Parathyroid adenoma (tissue), 2 donors: ENCODE measurements at regions not wholly inside any gene's neighbourhood (a gene's known extent, or its start where the extent isn't known, plus 50 kb on each side); places are given as distances from the start of the nearest gene placed in this dataset.
"Not testable (repeated sequence)": the region's sequence is repeated elsewhere in the genome, so short reads cannot be mapped to it uniquely, and the experiment has no call there.

Experiments used
- H2AFZ ChIP-seq: fragments of 300-600 bp; sonication (generic); one replicate; pipeline ENCODE4 v1.7.0; 2017; ENCODE audit warnings: antibody characterized with exemption, mild to moderate bottlenecking
- H3K27ac ChIP-seq: fragments of 300-600 bp; sonication (generic); one replicate; pipeline ENCODE4 v1.7.0; 2017
- H3K27me3 ChIP-seq: fragments of 300-600 bp; sonication (generic); one replicate; pipeline ENCODE4 v1.7.0; 2017; ENCODE audit warnings: low read length; ENCODE audit not compliant: control insufficient read depth, insufficient read depth
- H3K36me3 ChIP-seq: fragments of 300-600 bp; sonication (generic); one replicate; pipeline ENCODE4 v1.7.0; 2017; ENCODE audit warnings: low read length; ENCODE audit not compliant: control insufficient read depth, insufficient read depth
- H3K4me1 ChIP-seq: fragments of 300-600 bp; sonication (generic); one replicate; pipeline ENCODE4 v1.7.0; 2017; ENCODE audit warnings: control low read depth
- H3K4me2 ChIP-seq: fragments of 300-600 bp; sonication (generic); one replicate; pipeline ENCODE4 v1.7.0; 2017; ENCODE audit warnings: low read length
- H3K4me3 ChIP-seq: fragments of 300-600 bp; sonication (generic); one replicate; pipeline ENCODE4 v1.7.0; 2017; ENCODE audit warnings: low read depth, low read length
- H3K79me2 ChIP-seq: fragments of 300-600 bp; sonication (generic); one replicate; pipeline ENCODE4 v1.7.0; 2017; ENCODE audit warnings: control low read depth
- H3K9ac ChIP-seq: fragments of 300-600 bp; sonication (generic); one replicate; pipeline ENCODE4 v1.7.0; 2017; ENCODE audit warnings: mild to moderate bottlenecking
- H3K9me3 ChIP-seq: fragments of 300-600 bp; sonication (generic); one replicate; pipeline ENCODE4 v1.7.0; 2017; ENCODE audit warnings: low read length; ENCODE audit not compliant: control insufficient read depth
- TF ChIP-seq, protein P1 (sequence below): fragments of 300-600 bp; sonication (generic); IDR thresholded peaks from one replicate; pipeline ENCODE4 v1.7.0; 2017; ENCODE audit warnings: antibody characterized with exemption, mild to moderate bottlenecking
- donor health status: primary hyperparathyroidism.

DNA sequence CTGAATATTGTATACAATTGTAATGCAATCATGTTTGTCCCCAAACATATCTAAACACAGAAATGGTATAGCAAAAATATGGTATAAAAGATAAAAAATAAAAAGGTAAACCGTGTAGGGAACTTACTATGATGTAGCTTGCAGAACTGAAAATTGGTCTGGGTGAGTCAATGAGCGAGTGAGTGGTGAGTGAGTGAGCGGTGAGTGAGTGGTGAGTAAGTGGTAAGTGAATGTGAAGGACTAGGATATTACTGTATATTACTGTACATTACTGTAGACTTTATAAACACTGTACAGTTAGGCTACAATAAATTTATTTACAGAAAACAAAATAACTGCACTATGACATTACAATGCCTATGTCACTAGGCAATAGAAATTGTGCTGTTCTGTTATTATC, 1163.2 kb upstream of the SORCS1 start:
- H3K9ac ChIP-seq: no peak overlapping the region
- no peak overlapping the region for H2AFZ ChIP-seq
- H3K9me3 ChIP-seq: no peaks in the 10 kb centered on the region
- no peaks in the 10 kb centered on the region for H3K79me2 ChIP-seq
- no peaks in the 10 kb centered on the region for H3K4me1 ChIP-seq
- no peak overlapping the region for H3K4me3 ChIP-seq
- no peaks in the 10 kb centered on the region for H3K36me3 ChIP-seq
- H3K27me3 ChIP-seq: no peaks in the 10 kb centered on the region
- TF ChIP-seq, protein P1, sequence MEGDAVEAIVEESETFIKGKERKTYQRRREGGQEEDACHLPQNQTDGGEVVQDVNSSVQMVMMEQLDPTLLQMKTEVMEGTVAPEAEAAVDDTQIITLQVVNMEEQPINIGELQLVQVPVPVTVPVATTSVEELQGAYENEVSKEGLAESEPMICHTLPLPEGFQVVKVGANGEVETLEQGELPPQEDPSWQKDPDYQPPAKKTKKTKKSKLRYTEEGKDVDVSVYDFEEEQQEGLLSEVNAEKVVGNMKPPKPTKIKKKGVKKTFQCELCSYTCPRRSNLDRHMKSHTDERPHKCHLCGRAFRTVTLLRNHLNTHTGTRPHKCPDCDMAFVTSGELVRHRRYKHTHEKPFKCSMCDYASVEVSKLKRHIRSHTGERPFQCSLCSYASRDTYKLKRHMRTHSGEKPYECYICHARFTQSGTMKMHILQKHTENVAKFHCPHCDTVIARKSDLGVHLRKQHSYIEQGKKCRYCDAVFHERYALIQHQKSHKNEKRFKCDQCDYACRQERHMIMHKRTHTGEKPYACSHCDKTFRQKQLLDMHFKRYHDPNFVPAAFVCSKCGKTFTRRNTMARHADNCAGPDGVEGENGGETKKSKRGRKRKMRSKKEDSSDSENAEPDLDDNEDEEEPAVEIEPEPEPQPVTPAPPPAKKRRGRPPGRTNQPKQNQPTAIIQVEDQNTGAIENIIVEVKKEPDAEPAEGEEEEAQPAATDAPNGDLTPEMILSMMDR: no peak
- no peak overlapping the region for H3K27ac ChIP-seq
- no peak overlapping the region for H3K4me2 ChIP-seq

DNA sequence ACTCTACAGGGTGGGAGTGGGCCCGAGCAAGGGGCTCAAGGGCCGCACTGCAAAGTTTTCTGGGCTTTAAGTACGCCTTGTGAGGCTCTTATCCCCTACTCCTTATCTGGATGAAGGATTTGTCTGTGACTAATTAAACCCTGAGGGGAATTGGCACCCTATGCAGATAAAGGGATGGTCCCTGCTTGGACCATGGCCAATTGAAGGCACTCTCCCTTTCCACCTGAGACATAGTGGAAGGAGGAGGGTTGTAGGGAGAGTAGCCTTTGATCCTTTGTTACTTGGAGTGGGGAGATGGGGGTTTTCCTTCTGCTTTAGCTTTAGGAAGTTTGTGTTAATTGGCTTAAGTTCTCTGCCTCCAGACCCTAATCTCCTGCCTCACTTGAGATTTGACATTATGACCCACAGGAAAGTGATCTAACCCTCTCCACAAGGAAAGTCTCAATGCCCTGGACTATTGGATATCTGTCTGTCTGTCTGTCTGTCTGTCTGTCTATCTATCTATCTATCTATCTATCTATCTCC, 1158.8 kb upstream of the SORCS1 start:
- Histone ChIP-seq H3K9ac (no peak overlapping the region), H3K4me1 (no peaks in the 10 kb centered on the region), H3K4me3 (no peak overlapping the region), H3K27ac (no peak overlapping the region), H3K27me3 (no peaks in the 10 kb centered on the region), H3K36me3 (no peaks in the 10 kb centered on the region), H3K79me2 (no peaks in the 10 kb centered on the region), H2AFZ (no peak overlapping the region), H3K4me2 (no peak overlapping the region), H3K9me3 (no peaks in the 10 kb centered on the region)
- TF ChIP-seq, protein P1: no peak

DNA sequence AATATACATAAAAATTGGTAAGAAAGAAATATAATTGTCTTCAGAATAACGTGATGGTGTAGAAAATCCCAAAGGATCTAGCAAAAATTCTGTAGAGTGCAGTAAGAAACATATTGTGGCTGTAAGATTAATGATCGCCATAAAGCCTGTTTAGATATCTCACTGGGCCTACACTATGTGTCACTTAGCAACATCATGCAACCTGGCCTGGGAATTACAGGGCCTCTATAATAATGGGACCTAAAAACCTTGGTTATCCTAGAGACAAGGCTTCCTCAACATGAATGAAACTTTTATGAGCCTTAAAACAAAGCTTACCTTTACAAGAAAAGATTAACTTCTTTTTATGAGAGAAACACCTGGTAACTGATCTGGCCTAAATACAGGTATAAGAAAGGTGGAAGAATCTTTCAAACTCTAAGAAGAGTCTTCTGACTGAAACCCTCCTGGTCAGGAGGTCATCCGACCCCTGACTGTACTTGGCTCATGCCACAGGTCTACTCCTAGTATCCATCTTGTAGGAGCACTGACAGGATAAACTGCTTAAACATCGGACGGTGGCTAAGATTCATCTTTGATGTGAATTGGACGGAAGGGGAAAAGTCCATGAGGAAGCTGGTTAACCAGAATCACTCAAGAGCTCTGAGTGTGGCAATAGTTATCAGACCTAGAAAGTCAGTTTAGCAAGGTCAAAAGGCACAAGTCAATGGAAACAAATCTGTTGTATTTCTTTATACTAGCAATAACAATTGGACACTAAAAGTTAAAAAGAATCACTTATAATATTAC, 1155.1 kb upstream of the SORCS1 start:
- H3K4me1 ChIP-seq: no peaks in the 10 kb centered on the region
- H3K27ac ChIP-seq: no peak overlapping the region
- H3K79me2 ChIP-seq: no peaks in the 10 kb centered on the region
- no peaks in the 10 kb centered on the region for H3K27me3 ChIP-seq
- no peaks in the 10 kb centered on the region for H3K9me3 ChIP-seq
- H3K36me3 ChIP-seq: no peaks in the 10 kb centered on the region
- no peak overlapping the region for H3K9ac ChIP-seq
- H2AFZ ChIP-seq: no peak overlapping the region
- no peak overlapping the region for H3K4me2 ChIP-seq
- TF ChIP-seq, protein P1: no peak
- H3K4me3 ChIP-seq: no peak overlapping the region

DNA sequence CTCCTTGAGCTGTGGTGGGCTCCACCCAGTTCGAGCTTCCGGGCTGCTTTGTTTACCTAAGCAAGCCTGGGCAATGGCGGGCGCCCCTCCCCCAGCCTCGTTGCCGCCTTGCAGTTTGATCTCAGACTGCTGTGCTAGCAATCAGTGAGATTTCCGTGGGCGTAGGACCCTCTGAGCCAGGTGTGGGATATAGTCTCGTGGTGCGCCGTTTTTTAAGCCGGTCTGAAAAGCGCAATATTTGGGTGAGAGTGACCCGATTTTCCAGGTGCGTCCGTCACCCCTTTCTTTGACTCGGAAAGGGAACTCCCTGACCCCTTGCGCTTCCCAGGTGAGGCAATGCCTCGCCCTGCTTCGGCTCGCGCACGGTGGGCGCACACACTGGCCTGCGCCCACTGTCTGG, 1151.1 kb upstream of the SORCS1 start:
- H3K9me3 ChIP-seq, H3K79me2 ChIP-seq, H3K27me3 ChIP-seq, H3K36me3 ChIP-seq, H2AFZ ChIP-seq, H3K4me1 ChIP-seq, H3K27ac ChIP-seq, H3K4me2 ChIP-seq, H3K4me3 ChIP-seq, H3K9ac ChIP-seq: not testable (repeated sequence)

DNA sequence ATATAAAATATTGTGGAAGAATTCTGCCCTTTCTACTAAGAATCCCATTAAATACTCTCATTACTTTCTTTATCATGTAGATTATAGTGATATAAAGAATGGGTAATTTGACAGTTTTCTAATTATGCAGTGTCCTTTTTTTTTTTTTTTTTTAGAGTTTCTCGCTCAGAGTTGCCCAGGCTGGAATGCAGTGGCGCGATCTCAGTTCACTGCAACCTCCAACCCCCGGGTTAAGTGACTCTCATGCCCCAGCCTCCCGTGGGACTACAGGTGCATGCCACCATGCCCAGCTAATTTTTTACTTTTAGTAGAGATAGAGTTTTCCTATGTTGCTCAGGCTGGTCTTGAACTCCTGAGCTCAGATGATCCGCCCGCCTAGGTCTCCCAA, 1143.4 kb upstream of the SORCS1 start:
- Histone ChIP-seq H3K9me3 (no peaks in the 10 kb centered on the region), H3K27me3 (no peaks in the 10 kb centered on the region), H3K4me1 (no peaks in the 10 kb centered on the region), H2AFZ (no peak overlapping the region), H3K9ac (no peak overlapping the region), H3K36me3 (no peaks in the 10 kb centered on the region), H3K4me2 (no peak overlapping the region), H3K4me3 (no peak overlapping the region), H3K79me2 (no peaks in the 10 kb centered on the region), H3K27ac (no peak overlapping the region)
- TF ChIP-seq, protein P1: no peak
